ENCODE measurements at regions not wholly inside any gene's neighbourhood (a gene's known extent, or its start where the extent isn't known, plus 50 kb on each side); places are given as distances from the start of the nearest gene placed in this dataset.

GRCh38 chr19:32020538-32020937 lies 324.9 kb upstream of the ZNF507 start:
- Histone ChIP-seq H3K4me1 (ENCODE audit: control insufficient read depth, low read length) (no peaks in the 10 kb centered on the region), H3K4me2 (ENCODE audit: low read length) (no peak overlapping the region), H4K20me1 (ENCODE audit: control insufficient read depth, insufficient read depth, low read depth, low read length) (no peaks in the 10 kb centered on the region), H3K9me2 (replicated peaks; ENCODE audit: control insufficient read depth, low read length) (no peaks in the 10 kb centered on the region), H3F3A (ENCODE audit: control insufficient read depth, insufficient read depth) (no peaks in the 10 kb centered on the region), H3K27ac (ENCODE audit: low read depth, low read length) (no peak overlapping the region), H3K9me3 (ENCODE audit: control insufficient read depth, insufficient read depth, low read length) (no peaks in the 10 kb centered on the region; the same call in 1 of the 2 replicates), H3K79me2 (ENCODE audit: control insufficient read depth, low read length) (no peaks in the 10 kb centered on the region), H3K4me3 (ENCODE audit: low read length) (no peak overlapping the region), H3K27me3 (ENCODE audit: control insufficient read depth, low read length) (no peaks in the 10 kb centered on the region), H3K36me3 (ENCODE audit: control insufficient read depth, low read length) (no peaks in the 10 kb centered on the region)
- TF ChIP-seq EZH2phosphoT487 (IDR thresholded peaks at IDR 0.05; ENCODE audit: borderline replicate concordance, low read length): no peak
- TF ChIP-seq CTCF (IDR thresholded peaks at IDR 0.05; ENCODE audit: low read depth, low read length, poor library complexity, severe bottlenecking): no peak

GRCh38 chr19:32022044-32022640 lies 323.3 kb upstream of the ZNF507 start:
- Histone ChIP-seq H3K9me3 (ENCODE audit: control insufficient read depth, insufficient read depth, low read length) (no peaks in the 10 kb centered on the region; the same call in 1 of the 2 replicates), H3K4me3 (ENCODE audit: low read length) (no peak overlapping the region), H3K36me3 (ENCODE audit: control insufficient read depth, low read length) (no peaks in the 10 kb centered on the region), H3K9me2 (replicated peaks; ENCODE audit: control insufficient read depth, low read length) (no peaks in the 10 kb centered on the region), H3K4me1 (ENCODE audit: control insufficient read depth, low read length) (no peaks in the 10 kb centered on the region), H3K27ac (ENCODE audit: low read depth, low read length) (no peak overlapping the region), H4K20me1 (ENCODE audit: control insufficient read depth, insufficient read depth, low read depth, low read length) (no peaks in the 10 kb centered on the region), H3F3A (ENCODE audit: control insufficient read depth, insufficient read depth) (no peaks in the 10 kb centered on the region), H3K4me2 (ENCODE audit: low read length) (no peak overlapping the region), H3K79me2 (ENCODE audit: control insufficient read depth, low read length) (no peaks in the 10 kb centered on the region), H3K27me3 (ENCODE audit: control insufficient read depth, low read length) (no peaks in the 10 kb centered on the region)
- no peak for TF ChIP-seq EZH2phosphoT487 (IDR thresholded peaks at IDR 0.05; ENCODE audit: borderline replicate concordance, low read length)
- no peak for TF ChIP-seq CTCF (IDR thresholded peaks at IDR 0.05; ENCODE audit: low read depth, low read length, poor library complexity, severe bottlenecking)

- no peak overlapping the region for H3K27ac ChIP-seq (ENCODE audit: low read depth, low read length)
- no peaks in the 10 kb centered on the region for H4K20me1 ChIP-seq (ENCODE audit: control insufficient read depth, insufficient read depth, low read depth, low read length)
- no peak for TF ChIP-seq EZH2phosphoT487 (IDR thresholded peaks at IDR 0.05; ENCODE audit: borderline replicate concordance, low read length)
- TF ChIP-seq CTCF (IDR thresholded peaks at IDR 0.05; ENCODE audit: low read depth, low read length, poor library complexity, severe bottlenecking): no peak
- H3K36me3 ChIP-seq (ENCODE audit: control insufficient read depth, low read length): no peaks in the 10 kb centered on the region
- H3K27me3 ChIP-seq (ENCODE audit: control insufficient read depth, low read length): no peaks in the 10 kb centered on the region
- no peak overlapping the region for H3K4me3 ChIP-seq (ENCODE audit: low read length)
- H3F3A ChIP-seq (ENCODE audit: control insufficient read depth, insufficient read depth): no peaks in the 10 kb centered on the region
- no peaks in the 10 kb centered on the region for H3K79me2 ChIP-seq (ENCODE audit: control insufficient read depth, low read length)
- H3K4me2 ChIP-seq (ENCODE audit: low read length): no peak overlapping the region
- no peaks in the 10 kb centered on the region for H3K9me2 ChIP-seq (replicated peaks; ENCODE audit: control insufficient read depth, low read length)
- no peaks in the 10 kb centered on the region for H3K4me1 ChIP-seq (ENCODE audit: control insufficient read depth, low read length)
- peaks cover 6% of the 10 kb centered on the region; the same call in 1 of the 2 replicates for H3K9me3 ChIP-seq (ENCODE audit: control insufficient read depth, insufficient read depth, low read length)
Observed at GRCh38 chr19:32022731-32023563, 322.5 kb upstream of the ZNF507 start.
